Testis (tissue), 2 donors: ENCODE measurements at regions not wholly inside any gene's neighbourhood (a gene's known extent, or its start where the extent isn't known, plus 50 kb on each side); places are given as distances from the start of the nearest gene placed in this dataset.

Source experiments
- POLR2A ChIP-seq: fragments of 450-650 bp; IDR thresholded peaks from one replicate; pipeline ENCODE4 v1.6.1; 2017; ENCODE audit warnings: antibody characterized with exemption, mild to moderate bottlenecking, moderate library complexity
- TF ChIP-seq, protein P1 (sequence below), 3 experiments: fragments of 450-650 bp in 2 of 3; fragments of 200-600 bp in 1 of 3; sonication (generic) in 1 of 3; IDR thresholded peaks; one replicate each; pipeline ENCODE4 v1.5.1; 2016 to 2019; ENCODE audit warnings: antibody characterized with exemption in 3 of 3, mild to moderate bottlenecking in 2 of 3, moderate library complexity in 1 of 3

DNA sequence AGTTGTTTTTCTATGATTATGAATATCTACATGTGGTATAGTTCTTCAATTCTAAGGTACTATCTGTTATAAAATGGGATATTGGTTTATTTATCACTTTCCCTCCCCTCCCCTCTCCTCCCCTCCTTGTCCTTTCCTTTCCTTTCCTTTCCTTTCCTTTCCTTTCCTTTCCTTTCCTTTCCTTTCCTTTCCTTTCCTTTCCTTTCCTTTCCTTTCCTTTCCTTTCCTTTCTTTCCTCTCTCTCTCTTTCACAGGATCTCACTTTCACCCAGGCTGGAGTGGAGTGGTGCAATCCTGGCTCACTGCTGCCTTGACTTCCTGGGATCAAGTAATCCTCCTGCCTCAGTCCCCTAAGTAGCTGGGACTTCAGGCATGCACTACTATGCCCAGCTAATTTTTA lies 466.8 kb downstream of the DMAC1 start:
- TF ChIP-seq, protein P1, sequence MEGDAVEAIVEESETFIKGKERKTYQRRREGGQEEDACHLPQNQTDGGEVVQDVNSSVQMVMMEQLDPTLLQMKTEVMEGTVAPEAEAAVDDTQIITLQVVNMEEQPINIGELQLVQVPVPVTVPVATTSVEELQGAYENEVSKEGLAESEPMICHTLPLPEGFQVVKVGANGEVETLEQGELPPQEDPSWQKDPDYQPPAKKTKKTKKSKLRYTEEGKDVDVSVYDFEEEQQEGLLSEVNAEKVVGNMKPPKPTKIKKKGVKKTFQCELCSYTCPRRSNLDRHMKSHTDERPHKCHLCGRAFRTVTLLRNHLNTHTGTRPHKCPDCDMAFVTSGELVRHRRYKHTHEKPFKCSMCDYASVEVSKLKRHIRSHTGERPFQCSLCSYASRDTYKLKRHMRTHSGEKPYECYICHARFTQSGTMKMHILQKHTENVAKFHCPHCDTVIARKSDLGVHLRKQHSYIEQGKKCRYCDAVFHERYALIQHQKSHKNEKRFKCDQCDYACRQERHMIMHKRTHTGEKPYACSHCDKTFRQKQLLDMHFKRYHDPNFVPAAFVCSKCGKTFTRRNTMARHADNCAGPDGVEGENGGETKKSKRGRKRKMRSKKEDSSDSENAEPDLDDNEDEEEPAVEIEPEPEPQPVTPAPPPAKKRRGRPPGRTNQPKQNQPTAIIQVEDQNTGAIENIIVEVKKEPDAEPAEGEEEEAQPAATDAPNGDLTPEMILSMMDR (IDR thresholded peaks at IDR 0.05): no peak
- no peak for TF ChIP-seq POLR2A
